ENCODE measurements at regions not wholly inside any gene's neighbourhood (a gene's known extent, or its start where the extent isn't known, plus 50 kb on each side); places are given as distances from the start of the nearest gene placed in this dataset.
"Not testable (repeated sequence)": the region's sequence is repeated elsewhere in the genome, so short reads cannot be mapped to it uniquely, and the experiment has no call there.

- DNase-seq = no peak
Observed at GRCh38 chr16:13338044-13338443, 436.6 kb downstream of the SHISA9 start.

GRCh38 chr16:13342675-13343074, 441.3 kb downstream of the SHISA9 start:
- DNase-seq = no peak

- DNase-seq = no peak
Observed at GRCh38 chr16:13344001-13344400, 442.6 kb downstream of the SHISA9 start.

GRCh38 chr16:13348416-13348815, 447.0 kb downstream of the SHISA9 start:
- DNase-seq = no peak

- DNase-seq = no peak
Observed at GRCh38 chr16:13350000-13350399, 448.6 kb downstream of the SHISA9 start.

GRCh38 chr16:13351181-13351580, 449.8 kb downstream of the SHISA9 start:
- no peak for DNase-seq

GRCh38 chr16:13351601-13352217, 450.3 kb downstream of the SHISA9 start:
- DNase-seq = no peak

- DNase-seq = not testable (repeated sequence)
Observed at GRCh38 chr16:13352796-13353195, 451.4 kb downstream of the SHISA9 start.

- not testable (repeated sequence) for DNase-seq
Observed at GRCh38 chr16:13357842-13358241, 456.4 kb downstream of the SHISA9 start.

GRCh38 chr16:13359835-13360234, 458.4 kb downstream of the SHISA9 start:
- no peak for DNase-seq

GRCh38 chr16:13372421-13372820, 471.0 kb downstream of the SHISA9 start:
- no peak for DNase-seq

GRCh38 chr16:13376174-13376573, 474.8 kb downstream of the SHISA9 start:
- no peak for DNase-seq

GRCh38 chr16:13377143-13377542, 475.7 kb downstream of the SHISA9 start:
- DNase-seq = no peak

GRCh38 chr16:13378151-13378550, 476.8 kb downstream of the SHISA9 start:
- DNase-seq = no peak

GRCh38 chr16:13379266-13379665, 477.9 kb downstream of the SHISA9 start:
- no peak for DNase-seq

GRCh38 chr16:13385156-13386040, 484.0 kb downstream of the SHISA9 start:
- not testable (repeated sequence) for DNase-seq

GRCh38 chr16:13390093-13390985, 488.9 kb downstream of the SHISA9 start:
- DNase-seq = no peak

GRCh38 chr16:13390986-13391305, 489.5 kb downstream of the SHISA9 start:
- DNase-seq = no peak

- DNase-seq = no peak
Observed at GRCh38 chr16:13391337-13391736, 489.9 kb downstream of the SHISA9 start.

GRCh38 chr16:13392341-13392740, 490.9 kb downstream of the SHISA9 start:
- DNase-seq = no peak

- no peak for DNase-seq
Observed at GRCh38 chr16:13393816-13394215, 492.4 kb downstream of the SHISA9 start.

- DNase-seq = no peak
Observed at GRCh38 chr16:13394488-13394887, 493.1 kb downstream of the SHISA9 start.

- no peak for DNase-seq
Observed at GRCh38 chr16:13397126-13397525, 495.7 kb downstream of the SHISA9 start.
